GM18508 (cell line): ENCODE measurements at regions not wholly inside any gene's neighbourhood (a gene's known extent, or its start where the extent isn't known, plus 50 kb on each side); places are given as distances from the start of the nearest gene placed in this dataset.
A peak's percentile ranks its signal among the peaks of the same experiment; 100 is the strongest.

ENCODE experiments used
- ATAC-seq: cut with Tn5 transposase; IDR thresholded peaks from one replicate; pipeline ENCODE4 v1.9.1; 2021; ENCODE audit warnings: moderate number of reproducible peaks; ENCODE audit not compliant: insufficient read depth, unreplicated experiment

GRCh38 chr3:3633761-3634160 lies 165.5 kb upstream of the LRRN1 start:
- ATAC-seq = no peak

- ATAC-seq = no peak
Observed at GRCh38 chr3:3632449-3632848, 166.8 kb upstream of the LRRN1 start.

- no peak for ATAC-seq
Observed at GRCh38 chr3:3631114-3631513, 168.1 kb upstream of the LRRN1 start.

GRCh38 chr3:3629911-3630310 lies 169.3 kb upstream of the LRRN1 start:
- ATAC-seq = no peak

GRCh38 chr3:3628676-3629328 lies 170.4 kb upstream of the LRRN1 start:
- ATAC-seq = peak; percentile 81

GRCh38 chr3:3627114-3627513 lies 172.1 kb upstream of the LRRN1 start:
- ATAC-seq = no peak

GRCh38 chr3:3625544-3626271 lies 173.5 kb upstream of the LRRN1 start:
- no peak for ATAC-seq

- no peak for ATAC-seq
Observed at GRCh38 chr3:3619815-3620214, 179.4 kb upstream of the LRRN1 start.

- no peak for ATAC-seq
Observed at GRCh38 chr3:3618623-3619022, 180.6 kb upstream of the LRRN1 start.

- ATAC-seq = no peak
Observed at GRCh38 chr3:3615533-3615932, 183.7 kb upstream of the LRRN1 start.

GRCh38 chr3:3610581-3611298 lies 188.5 kb upstream of the LRRN1 start:
- ATAC-seq = no peak

- ATAC-seq = no peak
Observed at GRCh38 chr3:3606321-3606720, 192.9 kb upstream of the LRRN1 start.

- ATAC-seq = no peak
Observed at GRCh38 chr3:3605226-3605625, 194.0 kb upstream of the LRRN1 start.

- ATAC-seq = no peak
Observed at GRCh38 chr3:3603351-3603750, 195.9 kb upstream of the LRRN1 start.

GRCh38 chr3:3600665-3601340 lies 198.4 kb upstream of the LRRN1 start:
- ATAC-seq = no peak

- no peak for ATAC-seq
Observed at GRCh38 chr3:3599016-3599415, 200.2 kb upstream of the LRRN1 start.

GRCh38 chr3:3594986-3595385 lies 204.2 kb upstream of the LRRN1 start:
- ATAC-seq = no peak

GRCh38 chr3:3589715-3590130 lies 209.5 kb upstream of the LRRN1 start:
- ATAC-seq = no peak

GRCh38 chr3:3587647-3587972 lies 211.6 kb upstream of the LRRN1 start:
- ATAC-seq = no peak

- ATAC-seq = no peak
Observed at GRCh38 chr3:3586843-3587646, 212.2 kb upstream of the LRRN1 start.
